ENCODE measurements at regions not wholly inside any gene's neighbourhood (a gene's known extent, or its start where the extent isn't known, plus 50 kb on each side); places are given as distances from the start of the nearest gene placed in this dataset.
"Not testable (repeated sequence)": the region's sequence is repeated elsewhere in the genome, so short reads cannot be mapped to it uniquely, and the experiment has no call there.

DNA sequence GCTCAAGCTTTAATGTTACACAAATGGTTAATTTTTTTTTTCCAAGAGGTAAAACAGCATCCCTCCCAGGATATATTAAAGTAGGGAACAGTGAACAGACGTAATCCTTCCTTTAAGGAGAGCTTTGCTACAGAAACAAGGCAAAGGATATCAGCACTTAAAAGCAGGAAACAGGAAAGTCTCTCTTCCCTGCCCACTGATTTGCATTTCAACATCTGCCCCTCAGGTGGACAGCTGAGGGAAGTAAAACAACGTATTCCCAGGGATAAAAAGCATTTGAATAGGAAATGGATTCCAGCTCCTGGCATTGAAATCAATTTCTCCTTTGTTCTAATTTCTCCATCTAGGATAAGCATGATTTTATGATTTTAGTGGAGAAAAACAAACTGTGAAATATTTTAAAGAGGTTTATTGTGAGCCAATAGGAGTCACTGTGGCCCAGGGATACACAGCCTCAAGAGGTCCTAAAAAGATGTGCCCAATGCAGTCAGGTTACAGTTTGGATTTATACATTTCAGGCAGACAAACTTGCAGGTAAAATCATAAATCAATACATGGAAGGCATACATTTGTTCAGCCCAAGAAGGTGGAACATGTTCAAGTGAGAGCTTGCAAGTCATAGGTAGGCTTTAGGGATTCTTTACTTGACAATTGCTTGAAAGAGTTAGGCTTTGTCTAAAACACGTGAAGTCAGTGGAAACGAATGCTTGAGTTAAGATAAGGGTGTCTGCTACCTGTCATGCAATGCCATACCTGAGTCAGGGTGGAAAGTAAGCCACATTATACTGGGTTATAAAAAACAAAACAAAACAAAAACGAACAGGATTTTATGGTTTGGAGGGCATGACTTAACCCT is 286.2 kb upstream of the VWC2 start:
- no peak for DNase-seq

DNA sequence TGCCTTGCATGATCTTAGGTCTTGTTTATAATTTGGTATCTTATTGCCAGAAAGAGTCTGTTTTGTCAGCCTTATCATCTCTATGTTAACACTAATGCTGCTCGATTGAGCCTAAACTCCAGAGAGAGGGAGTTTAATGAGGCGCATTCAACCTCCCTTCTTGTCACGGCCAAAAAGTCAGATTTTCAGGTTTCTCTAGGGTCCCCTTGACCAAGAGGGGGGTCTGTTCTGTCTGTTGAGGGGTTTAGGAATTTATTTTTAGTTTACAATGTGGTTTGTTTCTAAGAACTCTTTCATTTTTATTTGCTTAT is 285.7 kb upstream of the VWC2 start:
- no peak for DNase-seq

DNA sequence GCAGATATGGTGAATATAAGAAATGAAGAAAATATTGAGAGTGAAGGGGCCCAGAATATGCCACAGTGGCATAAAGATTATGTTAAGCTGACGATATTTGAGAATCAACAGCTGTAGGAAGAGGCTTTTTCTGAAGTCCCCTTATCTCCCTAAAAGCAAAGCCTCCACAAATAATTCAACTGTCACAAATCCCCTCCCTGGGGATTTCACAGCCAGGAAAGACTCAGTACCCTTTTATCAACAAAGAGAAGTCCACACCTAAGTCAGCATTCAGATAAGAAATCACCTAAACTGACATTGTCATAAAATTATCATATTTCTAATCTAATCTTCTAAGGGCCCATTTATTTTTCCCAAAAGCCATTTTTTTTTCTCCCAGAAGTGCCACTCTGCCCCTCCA is 284.9 kb upstream of the VWC2 start:
- no peak for DNase-seq

DNA sequence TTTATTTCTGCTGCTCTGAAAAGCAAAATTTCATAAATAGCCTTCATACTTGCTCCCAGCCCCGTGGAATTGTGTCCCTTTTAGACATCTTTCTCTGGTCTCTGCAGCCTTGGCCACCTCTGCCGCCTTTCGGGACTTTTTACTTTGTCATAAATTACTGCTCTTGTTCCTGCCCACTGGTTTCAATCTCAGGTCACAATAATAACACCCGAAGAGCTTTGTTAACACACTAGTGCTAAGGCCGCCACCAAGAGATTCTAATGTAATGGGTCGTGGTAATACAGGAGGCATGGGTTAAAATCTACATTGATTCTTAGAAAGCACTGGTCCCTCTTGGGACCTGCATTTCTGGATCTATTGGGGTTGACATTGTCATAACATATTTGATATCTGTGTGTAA is 276.0 kb upstream of the VWC2 start:
- DNase-seq, result no peak

DNA sequence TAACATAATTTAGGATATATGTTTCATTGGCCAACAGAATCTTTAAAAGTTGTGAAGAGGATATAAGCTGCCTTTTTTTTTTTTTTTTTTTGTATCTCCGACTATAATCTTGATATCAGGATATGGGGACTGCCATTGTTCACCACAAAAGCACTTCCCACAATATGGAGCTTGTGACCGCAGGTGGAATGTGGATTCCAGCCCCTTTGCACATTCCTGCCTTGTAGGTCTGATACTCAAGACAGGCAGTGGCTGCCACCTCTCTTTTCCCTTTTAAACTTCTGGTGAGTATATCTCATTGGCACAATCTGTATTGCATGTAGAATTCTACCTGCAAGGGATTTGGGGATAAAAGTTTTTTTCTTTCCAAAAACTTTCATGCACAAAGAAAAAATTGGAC is 272.7 kb upstream of the VWC2 start:
- DNase-seq, result no peak

DNA sequence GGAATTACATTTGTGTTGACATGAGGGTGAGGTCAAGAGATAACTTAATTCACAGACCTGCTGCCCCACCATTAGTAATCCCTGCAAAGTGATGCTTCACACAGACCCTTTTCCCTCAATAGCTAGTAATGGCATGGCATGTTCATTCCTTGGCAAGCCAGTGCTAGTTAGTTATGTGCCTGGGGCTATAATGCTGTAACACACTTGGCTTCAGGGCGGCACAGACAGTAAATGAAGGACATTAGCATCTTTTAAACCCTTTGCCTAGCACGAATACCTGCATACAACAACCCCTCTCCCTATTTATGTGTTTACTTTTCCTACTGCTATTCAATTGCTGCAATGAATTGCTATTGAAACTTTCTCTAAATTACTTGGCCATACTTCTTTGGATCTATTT is 266.2 kb upstream of the VWC2 start:
- not testable (repeated sequence) for DNase-seq

DNA sequence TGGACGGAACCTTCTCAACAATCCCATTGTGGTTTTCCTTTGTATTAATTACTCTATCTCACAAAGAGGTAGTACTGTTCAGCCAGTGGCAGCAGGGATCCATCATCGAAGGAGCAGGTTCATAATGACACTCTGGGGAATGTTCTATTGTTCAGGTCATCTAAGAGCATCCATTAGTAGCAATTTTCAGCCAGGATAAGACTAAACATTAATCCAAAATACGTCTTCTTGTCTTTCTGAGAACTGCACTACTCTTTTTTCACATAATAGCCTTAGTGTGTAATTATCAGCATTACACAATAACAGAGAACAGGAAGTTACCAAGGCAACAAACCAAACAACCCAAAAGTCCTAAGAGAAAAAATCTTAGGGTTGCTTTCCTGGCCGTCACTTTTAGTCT is 259.5 kb upstream of the VWC2 start:
- no peak for DNase-seq

DNA sequence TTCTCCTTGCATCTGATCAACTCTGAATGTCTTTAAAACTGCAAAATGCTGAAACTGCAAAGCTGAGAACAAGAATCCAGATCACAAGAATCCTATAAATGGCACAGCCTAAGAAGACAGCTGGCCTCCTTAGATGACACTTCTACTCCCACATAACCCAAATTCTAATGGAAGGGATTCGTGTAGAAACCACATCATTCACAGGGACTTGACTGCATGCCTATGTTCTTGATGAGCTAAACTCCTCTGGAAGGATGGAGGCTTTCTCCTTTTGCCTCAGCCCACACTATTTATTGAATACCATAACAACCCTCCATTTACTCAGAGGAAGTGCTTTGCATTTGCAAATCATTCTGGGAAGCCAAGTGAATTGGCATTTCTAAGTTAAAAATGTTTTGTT is 252.5 kb upstream of the VWC2 start:
- DNase-seq, result no peak

DNA sequence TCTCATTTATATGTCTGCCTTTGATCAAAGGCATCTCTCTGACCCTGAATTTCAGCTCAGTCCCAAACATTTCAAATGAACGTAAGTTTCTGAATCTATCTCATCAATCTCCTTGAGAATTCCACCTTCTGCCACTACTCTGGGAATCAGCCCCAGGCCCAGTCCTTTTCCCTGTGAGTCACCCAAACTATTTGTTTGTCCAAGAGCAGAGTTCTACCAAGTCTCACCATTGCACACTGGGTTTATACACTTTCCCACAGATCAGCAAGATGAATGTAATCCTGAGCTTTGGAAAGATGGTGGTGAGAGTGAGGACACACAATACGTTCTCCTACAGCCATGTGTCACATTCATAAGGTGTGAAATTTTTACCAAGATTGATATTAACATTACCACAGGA is 251.3 kb upstream of the VWC2 start:
- no peak for DNase-seq

DNA sequence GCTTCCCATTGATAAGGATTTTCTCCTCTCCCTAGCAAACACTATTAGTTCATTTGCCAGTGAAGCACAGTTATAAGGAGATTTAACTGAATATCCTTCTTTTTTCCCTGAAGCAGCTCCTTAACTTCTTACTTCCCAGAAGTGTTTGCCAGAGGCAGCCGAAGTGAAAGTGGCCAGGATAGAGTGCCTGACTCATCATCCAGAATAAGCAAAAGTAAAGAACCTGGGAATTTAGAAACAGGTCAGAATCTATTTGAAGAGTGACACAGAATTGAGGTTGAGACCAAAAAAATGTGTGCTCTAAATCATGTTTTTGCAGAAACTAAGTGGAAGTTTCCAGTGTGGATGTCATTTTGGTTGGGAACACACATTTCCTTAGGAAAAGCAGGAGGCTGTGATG is 249.6 kb upstream of the VWC2 start:
- DNase-seq, result no peak

DNA sequence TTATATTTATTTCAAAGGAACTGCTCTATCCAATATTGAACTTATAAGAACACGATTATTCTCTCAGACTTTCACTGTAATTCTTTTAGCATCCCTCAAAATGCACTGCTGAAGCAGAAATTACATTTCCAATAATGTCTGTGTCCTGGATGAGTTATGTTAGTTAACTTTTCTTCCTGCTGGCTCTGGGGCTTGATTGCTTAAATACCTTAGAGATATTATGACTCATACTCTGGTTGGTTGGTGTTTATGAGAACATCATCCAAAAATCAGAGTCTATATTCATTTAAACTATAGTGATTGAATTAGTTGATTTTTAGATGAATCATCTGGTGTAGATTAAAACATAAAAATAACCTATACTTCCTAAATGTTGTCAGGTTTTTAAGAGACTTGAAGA is 246.3 kb upstream of the VWC2 start:
- DNase-seq, result no peak

DNA sequence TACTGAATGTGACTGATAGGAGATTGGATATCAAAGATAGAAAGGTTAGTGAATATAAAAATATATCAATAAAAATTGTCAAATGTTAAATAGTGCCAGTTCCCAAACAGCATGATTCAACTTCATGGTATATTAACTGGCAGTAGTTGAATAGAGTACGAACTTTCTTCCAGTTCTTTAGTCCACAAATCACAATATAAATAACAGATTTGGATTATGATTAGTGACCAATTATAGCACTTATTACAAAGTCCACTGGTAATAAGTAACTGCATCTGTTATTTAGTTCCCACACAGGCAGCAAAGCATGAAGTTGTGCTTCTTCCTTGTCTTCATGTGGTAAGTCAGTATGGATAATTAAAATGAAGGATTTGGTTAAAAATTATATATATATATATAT is 243.0 kb upstream of the VWC2 start:
- DNase-seq, result no peak

DNA sequence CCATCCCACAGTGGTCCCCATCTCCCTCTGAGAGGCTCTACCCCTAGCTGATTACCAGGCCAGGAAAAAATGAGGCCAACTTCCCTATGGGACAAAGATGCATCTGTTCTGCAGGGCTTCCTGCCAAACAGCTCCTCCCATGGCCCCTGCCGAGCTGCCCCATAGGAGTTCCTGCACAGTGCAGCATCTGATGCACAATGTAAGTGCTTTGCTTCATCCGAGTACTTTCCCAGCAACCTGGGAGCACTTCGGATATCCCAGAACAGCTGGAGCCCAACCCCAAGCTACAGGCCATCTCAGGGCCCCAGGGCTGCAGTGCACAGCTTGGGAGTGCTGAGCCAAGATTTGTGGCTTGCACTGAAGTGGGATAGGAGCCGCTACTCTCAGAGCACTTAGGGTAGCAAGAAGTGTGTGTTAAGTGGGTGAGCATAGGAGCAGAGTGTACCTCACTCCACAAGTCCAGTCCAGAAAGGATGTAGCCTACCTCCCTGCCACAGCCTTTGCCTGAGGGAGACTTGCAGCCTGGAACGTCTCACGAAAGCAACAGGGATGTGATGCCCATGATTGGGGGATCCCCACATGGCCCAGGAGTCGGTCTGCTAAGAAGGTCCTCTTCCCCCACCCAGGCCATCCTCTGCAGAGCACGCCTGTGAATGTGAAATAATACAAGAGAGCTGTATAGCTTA is 209.6 kb upstream of the VWC2 start:
- DNase-seq, result no peak

DNA sequence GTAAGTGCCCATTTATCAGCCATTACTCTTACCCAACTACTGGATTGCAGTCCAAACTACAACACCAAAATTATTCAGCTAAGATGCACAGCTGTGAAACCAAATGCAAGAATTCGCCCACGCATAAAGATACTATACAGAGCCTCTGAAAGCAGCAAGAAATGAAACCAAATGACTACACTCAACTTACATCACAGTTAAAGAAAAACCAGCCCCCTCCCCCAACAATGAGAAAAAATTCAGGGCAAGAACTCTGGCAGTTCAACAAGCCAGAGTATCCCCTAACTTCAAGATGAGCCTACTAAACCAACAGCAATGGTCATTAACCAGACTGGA is 209.1 kb upstream of the VWC2 start:
- DNase-seq, result no peak

DNA sequence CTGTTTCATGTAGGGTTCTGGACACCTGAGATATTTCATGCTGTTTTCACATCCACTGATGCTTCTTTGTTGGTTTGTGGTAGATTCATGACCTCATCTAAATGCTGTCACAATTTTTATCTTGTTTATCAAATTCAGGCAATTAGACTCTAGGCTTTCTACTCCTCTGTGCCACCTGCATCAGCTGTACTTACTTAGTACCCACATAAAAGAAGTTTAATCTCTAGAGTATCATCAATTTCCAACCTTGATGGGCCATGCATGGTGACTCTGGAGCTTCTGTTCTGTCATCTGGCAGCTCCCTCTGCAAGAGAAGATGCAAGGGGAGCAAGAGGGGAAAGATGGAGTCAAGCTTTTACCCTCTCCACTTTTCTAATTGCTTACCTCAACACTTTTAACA is 195.9 kb upstream of the VWC2 start:
- DNase-seq, result no peak

DNA sequence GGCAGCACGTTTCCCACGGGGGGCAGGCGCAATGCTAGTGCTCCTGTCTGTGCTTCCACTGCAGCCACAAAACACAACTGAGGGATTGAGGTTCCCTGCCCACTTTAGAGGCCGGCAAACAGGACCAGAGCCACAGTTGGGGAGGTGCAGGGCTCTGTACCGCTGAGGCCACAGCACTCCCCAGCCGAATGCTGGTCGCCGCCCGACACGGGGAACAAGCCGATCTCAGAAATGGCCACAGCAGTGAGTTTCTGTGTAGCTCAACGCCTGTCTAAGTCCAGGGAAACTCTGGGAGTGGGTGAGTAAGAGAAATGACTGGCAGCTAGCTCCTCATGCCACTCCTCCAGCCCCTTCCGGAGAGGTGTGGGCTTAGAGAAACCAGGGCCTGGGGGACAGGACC is 194.0 kb upstream of the VWC2 start:
- DNase-seq, result no peak

DNA sequence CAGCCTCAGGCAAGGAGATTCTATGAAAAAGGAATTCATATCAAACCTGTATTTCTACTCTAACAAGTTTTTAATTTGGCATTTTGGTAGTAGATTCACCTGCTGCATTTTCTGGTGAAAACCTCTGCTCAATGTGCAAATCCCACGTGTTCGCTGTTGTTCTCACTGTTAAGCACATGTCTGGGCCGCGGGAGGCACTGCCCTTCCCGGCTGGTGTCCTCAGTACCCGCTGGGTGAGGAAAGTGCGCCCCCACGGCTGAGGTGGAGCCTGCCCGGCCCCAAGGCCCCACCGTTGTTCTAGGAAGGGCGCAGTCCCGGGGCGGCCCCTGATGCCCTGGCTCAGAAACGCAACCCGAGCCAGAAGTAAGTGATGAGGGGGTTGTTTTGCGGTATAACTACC is 193.4 kb upstream of the VWC2 start:
- no peak for DNase-seq

DNA sequence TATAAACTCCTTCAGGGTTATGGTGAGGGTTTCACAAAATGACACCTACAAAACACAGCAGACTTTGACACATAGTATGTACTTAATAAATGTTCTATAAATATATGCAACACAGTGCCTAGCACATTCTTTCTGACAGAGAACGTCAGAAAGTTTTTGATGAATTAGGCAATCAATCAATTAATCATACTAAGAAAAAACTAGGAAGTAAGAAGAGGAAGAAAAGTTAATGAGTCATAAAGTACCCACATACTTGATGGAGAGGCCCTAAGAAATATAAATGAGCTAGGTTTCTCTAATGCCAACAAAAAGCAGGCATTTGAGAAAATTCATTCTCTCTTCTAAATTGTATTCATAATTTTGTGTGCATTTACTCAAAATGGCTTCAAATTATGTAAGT is 192.7 kb upstream of the VWC2 start:
- DNase-seq, result no peak

DNA sequence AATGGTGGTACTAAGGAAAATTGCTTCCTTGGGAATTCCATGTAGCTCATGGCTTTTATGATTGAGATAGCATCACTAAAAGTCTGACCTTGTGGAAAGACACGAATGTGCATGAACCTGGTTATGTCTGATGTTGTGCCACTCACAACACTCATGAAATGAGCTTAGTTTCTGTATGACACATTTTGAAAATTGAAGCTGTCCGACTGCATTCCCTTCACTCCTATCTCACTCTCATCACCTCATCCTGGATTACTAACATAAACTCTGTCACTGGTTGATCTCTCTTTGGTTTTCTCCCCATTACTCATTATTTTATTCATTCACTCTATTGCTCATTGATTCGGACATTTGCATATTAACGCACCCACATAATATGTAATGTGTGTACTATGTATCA is 190.0 kb upstream of the VWC2 start:
- no peak for DNase-seq

DNA sequence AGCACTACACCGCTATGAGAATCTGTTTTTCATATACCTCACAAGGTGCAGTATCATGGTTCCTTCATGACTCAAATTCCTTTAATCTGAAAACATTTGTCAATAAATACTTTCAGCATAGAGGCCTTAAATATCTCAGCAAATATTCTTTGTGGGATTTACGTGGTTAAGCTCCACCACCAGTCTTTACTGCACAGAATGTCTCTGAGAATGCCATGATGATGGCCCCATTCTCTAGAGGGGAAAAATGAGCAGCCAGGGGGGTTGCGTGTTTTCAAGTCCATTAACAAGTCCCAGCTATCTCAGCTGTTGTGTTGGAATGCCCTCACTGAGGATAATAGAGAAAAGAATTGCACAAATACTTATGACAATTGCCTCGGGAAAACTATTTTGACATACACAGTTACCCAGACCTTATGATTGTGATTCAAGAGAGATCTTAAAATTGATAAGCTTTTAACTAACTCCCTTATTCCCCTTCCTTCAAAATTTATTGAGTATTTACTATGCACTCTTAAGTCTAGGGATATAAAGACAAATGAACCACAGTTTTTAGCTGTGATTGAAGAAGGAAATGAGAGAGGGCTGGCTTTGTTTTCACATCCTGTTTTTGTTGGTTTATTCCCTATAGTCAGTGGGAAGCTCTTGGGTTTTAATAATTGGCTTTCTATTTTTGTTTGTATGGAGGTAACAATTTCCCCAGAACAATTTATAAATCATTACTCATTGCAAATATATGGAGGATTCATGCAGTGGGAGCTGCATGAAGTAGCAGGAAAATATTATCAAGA is 176.5 kb upstream of the VWC2 start:
- DNase-seq, result no peak

DNA sequence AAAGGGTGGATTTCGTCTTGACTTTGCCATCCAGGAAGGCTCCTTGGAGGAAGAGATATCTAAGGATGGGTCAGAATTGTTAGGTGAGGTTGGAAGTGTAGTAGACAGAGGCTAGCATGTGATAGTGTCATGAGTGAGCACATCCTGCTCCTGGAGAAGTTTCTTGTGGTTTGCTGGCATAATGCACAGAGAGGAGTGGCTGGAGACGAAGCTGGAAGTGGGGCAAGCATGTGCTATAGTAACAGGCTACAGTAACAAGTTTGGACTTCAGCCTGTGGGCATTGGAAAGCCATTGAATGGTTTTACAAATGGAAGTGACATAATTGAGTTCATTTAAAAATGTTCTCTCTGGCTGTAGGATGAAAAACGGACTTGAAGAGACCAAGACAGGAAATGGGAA is 175.6 kb upstream of the VWC2 start:
- no peak for DNase-seq

DNA sequence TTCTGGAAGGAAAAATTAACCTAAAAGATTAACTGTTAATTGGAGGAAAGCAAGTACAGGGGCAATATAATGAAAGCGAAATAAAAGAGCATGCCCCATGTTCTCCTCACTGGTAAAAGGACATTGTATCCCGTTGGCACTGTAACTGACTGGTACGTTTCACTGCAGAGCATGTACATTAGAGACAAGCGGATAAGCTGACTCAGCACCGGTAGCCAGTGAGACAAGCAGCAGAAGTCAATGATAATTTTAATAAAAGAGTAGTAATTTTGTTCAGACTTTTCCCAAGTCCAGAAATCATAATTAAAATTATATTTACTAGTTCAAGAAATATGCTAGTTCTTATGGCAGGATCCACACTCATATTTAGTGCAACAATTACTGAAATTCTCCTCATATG is 161.5 kb upstream of the VWC2 start:
- DNase-seq, result no peak

DNA sequence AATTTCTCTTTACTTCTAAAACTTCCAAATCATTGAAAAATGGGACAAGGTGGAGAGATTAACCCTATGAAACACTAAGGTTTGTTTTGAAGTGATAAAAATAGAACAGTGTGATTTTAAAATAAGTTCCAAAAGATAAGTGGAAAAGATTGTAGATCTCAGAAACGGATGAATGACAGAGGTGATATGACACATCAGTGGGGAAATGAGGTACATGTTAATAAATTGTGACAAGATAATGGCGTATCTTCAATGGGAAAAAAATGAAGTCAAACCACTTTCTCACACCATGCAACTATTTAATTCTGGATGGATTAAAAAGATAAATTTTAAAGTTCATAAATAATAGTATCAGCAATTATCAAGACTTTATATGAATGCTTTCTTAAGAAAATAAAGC is 159.7 kb upstream of the VWC2 start:
- no peak for DNase-seq

DNA sequence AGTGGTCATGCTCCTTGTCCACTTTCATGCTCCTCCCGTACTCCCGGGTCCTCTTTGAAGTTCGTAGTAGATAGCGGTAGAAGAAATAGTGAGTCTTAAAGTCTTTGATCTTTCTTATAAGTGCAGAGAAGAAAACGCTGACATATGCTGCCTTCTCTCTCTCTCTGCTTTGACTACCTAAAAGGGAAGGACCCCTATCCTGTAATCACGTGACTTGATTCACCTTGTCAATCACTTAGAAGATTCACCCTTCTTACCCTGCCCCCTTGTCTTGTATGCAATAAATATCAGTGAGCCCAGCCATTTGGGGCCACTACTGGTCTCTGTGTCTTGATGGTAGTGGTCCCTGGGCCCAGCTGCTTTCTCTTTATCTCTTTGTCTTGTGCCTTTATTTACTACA is 158.5 kb upstream of the VWC2 start:
- DNase-seq, result not testable (repeated sequence)

Measured in hippocampal formation (tissue), 2 donors.